HG03066 (cell line): ENCODE measurements at regions not wholly inside any gene's neighbourhood (a gene's known extent, or its start where the extent isn't known, plus 50 kb on each side); places are given as distances from the start of the nearest gene placed in this dataset.

Experiments
- ATAC-seq: cut with Tn5 transposase; IDR thresholded peaks from one replicate; pipeline ENCODE4 v1.9.1; 2021; ENCODE audit warnings: low read depth; ENCODE audit not compliant: unreplicated experiment

DNA sequence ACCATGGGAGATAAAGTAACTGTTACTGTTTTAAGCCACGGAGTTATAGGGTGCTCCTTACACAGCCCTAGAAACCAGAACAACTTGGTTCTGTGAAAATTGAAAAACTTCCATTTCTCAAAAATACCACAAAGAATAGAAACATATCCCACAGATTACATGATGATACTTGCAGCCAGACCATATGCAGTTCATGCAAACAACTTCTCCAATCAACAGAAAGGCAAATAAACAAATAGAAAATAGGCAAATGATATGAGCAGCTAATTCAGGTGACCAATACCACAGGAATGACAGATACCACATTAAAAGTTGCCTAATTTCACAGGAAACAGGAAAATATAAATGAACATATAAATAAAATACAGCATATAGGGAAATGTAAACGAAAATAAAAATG is 297.5 kb downstream of the HTR7 start:
- ATAC-seq = no peak

GRCh38 chr10:90561666-90562065 is 296.2 kb downstream of the HTR7 start:
- no peak for ATAC-seq

- no peak for ATAC-seq
Observed at GRCh38 chr10:90571481-90572258, 286.2 kb downstream of the HTR7 start.

DNA sequence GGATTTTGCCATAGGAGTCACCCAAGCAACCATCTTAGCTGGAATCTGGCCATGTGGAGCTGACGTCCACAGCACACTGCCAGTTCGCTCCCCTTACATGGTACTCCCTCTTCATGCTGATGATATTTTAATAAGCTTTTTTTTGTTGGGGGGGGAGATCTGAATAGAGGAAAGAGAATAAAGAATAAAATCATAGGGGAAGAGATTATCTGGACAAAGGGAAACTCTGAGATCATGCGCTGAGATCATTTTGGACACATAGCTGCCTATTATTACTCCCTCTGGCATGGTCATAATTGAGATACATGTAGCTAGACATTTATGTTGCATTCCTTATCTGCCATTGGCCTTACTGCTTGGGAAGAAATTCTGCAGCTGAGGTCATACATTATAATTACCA is 282.7 kb downstream of the HTR7 start:
- ATAC-seq = no peak

DNA sequence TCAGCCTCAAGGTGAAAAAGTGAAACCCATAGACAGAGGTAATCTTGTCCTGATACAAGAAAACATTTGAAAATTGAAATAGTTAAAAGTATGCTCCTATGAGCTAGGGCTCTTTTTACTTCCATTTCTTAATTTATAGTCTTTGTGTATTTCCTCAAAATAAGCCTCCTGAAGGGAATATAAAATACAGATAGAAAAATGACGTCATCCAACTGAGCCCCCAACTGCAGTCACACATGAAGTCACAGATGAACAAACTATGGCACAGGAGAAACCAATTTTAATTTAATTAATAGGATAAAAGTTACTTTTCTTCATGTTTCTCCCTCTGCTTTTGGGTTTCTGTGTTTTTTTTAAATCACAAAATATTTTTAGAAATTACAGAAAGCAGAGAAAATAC is 280.3 kb downstream of the HTR7 start:
- ATAC-seq = no peak

- no peak for ATAC-seq
Observed at GRCh38 chr10:90579602-90580242, 278.1 kb downstream of the HTR7 start.

- no peak for ATAC-seq
Observed at GRCh38 chr10:90583416-90583815, 274.4 kb downstream of the HTR7 start.

DNA sequence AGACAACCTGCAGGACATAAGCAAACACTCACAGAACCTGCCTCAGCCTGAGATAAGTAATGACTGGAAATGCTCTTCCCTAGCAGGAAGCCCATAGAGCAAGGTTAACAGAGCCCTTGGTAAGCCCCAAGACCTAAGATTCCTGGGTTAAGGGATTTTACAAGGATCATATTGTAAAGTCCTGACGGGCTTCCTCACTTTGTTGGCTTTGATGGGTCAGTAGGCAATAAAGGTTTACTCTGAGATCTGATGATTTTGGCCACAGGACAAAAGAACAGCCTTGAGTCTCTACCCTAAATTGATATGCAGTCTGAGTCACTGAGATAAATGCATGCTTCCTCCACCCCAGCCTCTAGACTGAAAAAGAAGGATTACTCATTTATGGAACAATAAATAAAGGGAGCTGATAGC is 270.8 kb downstream of the HTR7 start:
- no peak for ATAC-seq

- ATAC-seq = no peak
Observed at GRCh38 chr10:90587561-90587960, 270.3 kb downstream of the HTR7 start.

DNA sequence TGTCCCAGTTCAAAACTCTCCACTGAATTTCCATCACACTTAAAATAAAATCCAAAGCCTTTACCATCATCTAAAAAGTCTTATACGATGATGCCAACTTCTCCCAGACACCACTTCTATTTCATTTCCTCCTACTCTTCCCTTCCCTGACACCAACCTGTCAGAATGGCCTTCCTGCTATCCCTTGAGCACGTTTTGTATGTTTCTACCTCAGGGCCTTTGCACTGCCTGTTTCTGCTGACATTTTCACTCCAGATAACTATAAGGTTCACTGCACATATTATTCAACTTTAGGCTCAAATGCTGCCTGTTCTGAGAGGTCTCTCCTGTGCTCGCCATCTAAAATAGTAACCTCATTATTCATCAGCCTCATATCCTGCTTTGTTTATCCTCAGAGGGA is 269.6 kb downstream of the HTR7 start:
- ATAC-seq = no peak

GRCh38 chr10:90589825-90590224 is 268.0 kb downstream of the HTR7 start:
- no peak for ATAC-seq

DNA sequence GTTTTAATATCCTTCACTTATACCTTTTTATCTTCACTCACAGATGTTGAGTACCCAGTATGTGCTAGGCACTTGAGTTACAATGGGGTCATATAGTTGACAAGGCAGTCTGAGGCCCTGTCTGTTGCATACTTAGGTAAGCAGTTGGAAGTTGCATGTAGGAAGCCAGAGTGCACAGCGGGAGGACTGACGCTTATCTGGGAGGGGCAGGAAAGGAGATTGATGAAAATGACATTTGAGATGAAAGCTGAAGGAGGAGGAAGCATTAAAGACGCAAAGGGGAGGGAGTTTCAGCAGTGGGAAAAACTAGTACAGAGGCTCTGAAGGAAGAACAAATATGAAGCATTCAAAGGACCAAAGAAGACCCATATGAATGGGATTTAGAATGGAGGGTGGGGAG is 266.2 kb downstream of the HTR7 start:
- no peak for ATAC-seq

DNA sequence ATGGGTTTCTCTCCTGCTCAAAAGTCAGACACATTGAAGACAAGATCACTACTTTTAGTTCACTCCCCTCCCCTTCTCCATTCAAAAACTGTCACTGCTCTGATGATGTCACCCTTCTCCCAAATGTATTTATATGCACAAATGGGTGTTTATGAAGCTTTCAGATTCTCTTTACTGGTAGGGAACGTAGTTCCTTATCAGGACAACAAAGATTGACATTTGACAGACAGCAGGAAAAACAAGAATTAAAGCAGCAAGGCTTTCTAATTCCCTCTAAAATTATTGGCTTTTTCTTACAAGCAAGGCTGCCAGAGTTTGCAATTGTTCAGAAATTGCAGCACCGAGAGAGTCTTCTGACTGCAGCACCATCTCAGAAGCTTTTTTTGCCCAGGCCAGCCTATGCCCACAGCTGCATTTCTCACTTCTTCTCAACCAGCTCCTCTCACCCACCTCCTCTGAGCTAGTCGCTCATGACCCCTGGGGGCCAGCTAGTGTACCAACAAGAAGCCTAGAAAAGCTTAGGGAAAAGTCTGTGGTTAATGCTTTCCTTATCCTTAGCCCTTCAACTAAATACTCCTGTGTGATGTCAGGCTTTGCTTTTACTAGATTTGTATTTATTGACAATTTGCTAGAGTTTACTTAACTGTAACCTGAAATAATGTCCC is 265.1 kb downstream of the HTR7 start:
- ATAC-seq = no peak

- ATAC-seq = no peak
Observed at GRCh38 chr10:90598513-90598912, 259.3 kb downstream of the HTR7 start.

DNA sequence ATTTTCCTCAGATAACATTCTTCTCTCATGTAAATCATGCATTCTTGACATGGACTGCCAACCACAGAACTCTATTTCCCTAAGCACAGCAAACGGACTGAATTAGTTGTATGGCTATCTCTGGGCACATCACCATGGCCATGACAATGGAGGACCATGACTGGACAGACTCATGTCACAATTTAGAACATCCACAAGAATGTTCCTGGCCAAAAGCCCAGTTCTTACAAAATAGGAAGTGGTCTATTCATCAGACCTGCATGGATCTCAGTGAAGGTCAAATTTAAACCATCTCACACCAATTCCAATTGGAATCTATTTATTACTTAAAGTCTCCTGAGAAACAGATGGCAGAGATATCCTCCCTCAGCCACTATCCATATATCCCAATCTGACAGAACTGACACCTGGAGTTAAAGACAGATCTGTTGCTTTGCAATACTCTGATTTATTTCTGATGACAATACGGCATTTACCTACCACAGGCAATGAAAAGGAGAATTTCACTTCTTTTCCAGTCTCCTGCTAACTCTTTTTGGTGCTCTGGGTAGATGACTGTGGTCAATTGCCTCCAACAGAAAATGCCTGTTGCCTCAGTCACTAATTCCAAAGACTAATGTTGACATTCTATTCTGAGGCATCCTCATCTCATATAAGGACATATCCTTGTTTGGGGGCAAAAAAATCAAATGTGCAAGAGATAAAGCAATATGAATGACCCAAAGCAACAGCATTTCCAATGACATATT is 254.8 kb downstream of the HTR7 start:
- ATAC-seq = no peak

DNA sequence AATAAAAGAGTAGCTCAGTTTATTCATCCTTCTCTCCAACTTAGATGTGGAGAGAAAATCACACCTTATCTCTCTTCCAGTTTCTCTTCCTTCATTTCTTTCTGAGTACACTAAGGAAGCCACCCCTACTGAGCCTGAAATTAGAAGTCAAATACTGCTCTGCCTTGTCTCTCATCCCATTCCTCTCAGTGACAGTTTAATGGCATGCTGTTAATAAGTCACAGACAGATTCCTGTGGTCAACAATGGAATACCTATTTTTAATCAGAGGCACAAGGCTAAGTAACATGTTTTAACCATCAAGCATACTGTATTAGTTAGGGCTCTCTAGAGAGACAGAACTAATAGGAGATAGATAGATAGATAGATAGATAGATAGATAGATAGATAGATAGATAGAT is 253.2 kb downstream of the HTR7 start:
- no peak for ATAC-seq

GRCh38 chr10:90605506-90605905 is 252.3 kb downstream of the HTR7 start:
- no peak for ATAC-seq

- no peak for ATAC-seq
Observed at GRCh38 chr10:90612276-90612675, 245.6 kb downstream of the HTR7 start.

- ATAC-seq = no peak
Observed at GRCh38 chr10:90614631-90615030, 243.2 kb downstream of the HTR7 start.

DNA sequence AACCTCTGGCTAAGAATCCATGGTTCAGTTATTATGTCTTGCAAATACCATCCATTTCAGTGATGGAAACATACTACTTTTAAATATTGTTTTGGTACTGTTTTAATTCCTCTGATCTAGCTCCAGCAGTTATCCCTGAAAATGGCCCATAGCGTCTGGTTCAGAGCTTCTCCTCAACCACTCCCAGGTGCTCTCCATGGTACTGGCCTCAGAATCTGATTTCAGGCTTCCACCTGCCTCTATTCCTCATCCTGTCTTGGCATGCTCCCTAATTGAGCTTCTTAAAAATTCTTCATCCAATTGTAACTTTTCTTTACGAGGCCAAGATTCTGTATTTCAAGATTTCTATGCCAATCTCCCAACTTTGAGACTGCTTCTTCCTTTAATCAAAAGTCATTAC is 236.3 kb downstream of the HTR7 start:
- ATAC-seq = no peak

GRCh38 chr10:90635111-90635765 is 222.6 kb downstream of the HTR7 start:
- ATAC-seq = no peak
